ENCODE measurements at regions not wholly inside any gene's neighbourhood (a gene's known extent, or its start where the extent isn't known, plus 50 kb on each side); places are given as distances from the start of the nearest gene placed in this dataset.
A peak's percentile ranks its signal among the peaks of the same experiment; 100 is the strongest.

- TF ChIP-seq, protein P1, sequence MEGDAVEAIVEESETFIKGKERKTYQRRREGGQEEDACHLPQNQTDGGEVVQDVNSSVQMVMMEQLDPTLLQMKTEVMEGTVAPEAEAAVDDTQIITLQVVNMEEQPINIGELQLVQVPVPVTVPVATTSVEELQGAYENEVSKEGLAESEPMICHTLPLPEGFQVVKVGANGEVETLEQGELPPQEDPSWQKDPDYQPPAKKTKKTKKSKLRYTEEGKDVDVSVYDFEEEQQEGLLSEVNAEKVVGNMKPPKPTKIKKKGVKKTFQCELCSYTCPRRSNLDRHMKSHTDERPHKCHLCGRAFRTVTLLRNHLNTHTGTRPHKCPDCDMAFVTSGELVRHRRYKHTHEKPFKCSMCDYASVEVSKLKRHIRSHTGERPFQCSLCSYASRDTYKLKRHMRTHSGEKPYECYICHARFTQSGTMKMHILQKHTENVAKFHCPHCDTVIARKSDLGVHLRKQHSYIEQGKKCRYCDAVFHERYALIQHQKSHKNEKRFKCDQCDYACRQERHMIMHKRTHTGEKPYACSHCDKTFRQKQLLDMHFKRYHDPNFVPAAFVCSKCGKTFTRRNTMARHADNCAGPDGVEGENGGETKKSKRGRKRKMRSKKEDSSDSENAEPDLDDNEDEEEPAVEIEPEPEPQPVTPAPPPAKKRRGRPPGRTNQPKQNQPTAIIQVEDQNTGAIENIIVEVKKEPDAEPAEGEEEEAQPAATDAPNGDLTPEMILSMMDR (optimal IDR thresholded peaks at IDR 0.05 in 1 of 3, IDR thresholded peaks at IDR 0.05 in 1 of 3, conservative IDR thresholded peaks at IDR 0.05 in 1 of 3; ENCODE audit: extremely low read depth in 1 of 3, insufficient read depth in 2 of 3, low read length in 3 of 3) = peak; percentile 44 to 80 (median 55)
- TF ChIP-seq EZH2 (IDR thresholded peaks at IDR 0.05; ENCODE audit: low read length) = no peak
Observed at GRCh38 chrX:15973299-15973698, 118.7 kb upstream of the AP1S2 start.

Data from keratinocyte (primary cell).